Colonic mucosa (tissue), 4 donors: ENCODE measurements at regions not wholly inside any gene's neighbourhood (a gene's known extent, or its start where the extent isn't known, plus 50 kb on each side); places are given as distances from the start of the nearest gene placed in this dataset.

Experiments used
- DNase-seq: peaks from one replicate; pipeline ENCODE4 v3.0.0-alpha.2; 2020
- H3K27ac ChIP-seq: fragments of 200-600 bp; one replicate; pipeline ENCODE4 v1.8.0; 2021
- H3K27me3 ChIP-seq: fragments of 200-600 bp; one replicate; pipeline ENCODE4 v1.8.0; 2021
- H3K36me3 ChIP-seq: fragments of 200-600 bp; one replicate; pipeline ENCODE4 v1.8.0; 2021
- H3K4me1 ChIP-seq: fragments of 200-600 bp; one replicate; pipeline ENCODE4 v1.8.0; 2021; ENCODE audit warnings: mild to moderate bottlenecking
- H3K4me3 ChIP-seq: fragments of 200-600 bp; one replicate; pipeline ENCODE4 v1.8.0; 2021
- H3K9ac ChIP-seq, 2 donors: one replicate each; pipeline ENCODE4 v1.7.0; 2013; ENCODE audit warnings: control low read depth in 2 of 2, low read depth in 2 of 2, low read length in 2 of 2
- H3K9me3 ChIP-seq: fragments of 200-600 bp; one replicate; pipeline ENCODE4 v1.8.0; 2021
- CTCF ChIP-seq: fragments of 200-600 bp; IDR thresholded peaks from one replicate; pipeline ENCODE4 v1.8.0; 2022; ENCODE audit warnings: antibody characterized with exemption, mild to moderate bottlenecking
- intact Hi-C: fragments of 100-400 bp; cut with DNase I; formaldehyde crosslinking; loops from one replicate; pipeline ENCODE4 v1.14.1; 2022
- donor health status: healthy.
- donor health status: DM: no; HTN: no; CAD: no.
- donor health status: DM: no; HTN: no; CAD: no.

GRCh38 chr2:196453613-196454047, 185.9 kb upstream of the CCDC150 start:
- H3K4me1 ChIP-seq, result no peaks in the 10 kb centered on the region
- peak; percentile 28 for TF ChIP-seq CTCF
- H3K36me3 ChIP-seq, result no peaks in the 10 kb centered on the region
- no peaks in the 10 kb centered on the region for H3K9me3 ChIP-seq
- no peaks in the 10 kb centered on the region for H3K27me3 ChIP-seq
- no peak overlapping the region for H3K4me3 ChIP-seq
- intact Hi-C loops, result loop anchor here (5.0 kb wide), 1 partner anchor 156 kb away; no protein-coding TSS in a partner anchor
- no peak overlapping the region for H3K9ac ChIP-seq
- no peak overlapping the region for H3K27ac ChIP-seq
- peak; percentile 43 for DNase-seq

GRCh38 chr2:196454492-196454891, 185.0 kb upstream of the CCDC150 start:
- no peaks in the 10 kb centered on the region for H3K4me1 ChIP-seq
- H3K9me3 ChIP-seq, result no peaks in the 10 kb centered on the region
- H3K36me3 ChIP-seq, result no peaks in the 10 kb centered on the region
- no peak overlapping the region for H3K27ac ChIP-seq
- H3K27me3 ChIP-seq, result no peaks in the 10 kb centered on the region
- no peak overlapping the region for H3K4me3 ChIP-seq
- no peak for DNase-seq
- H3K9ac ChIP-seq, result no peak overlapping the region
- TF ChIP-seq CTCF, result no peak
- intact Hi-C loops, result loop anchor here (5.0 kb wide), 1 partner anchor 157 kb away; no protein-coding TSS in a partner anchor

- Histone ChIP-seq H3K9me3 (no peaks in the 10 kb centered on the region), H3K9ac (no peak overlapping the region), H3K4me3 (no peak overlapping the region), H3K36me3 (no peaks in the 10 kb centered on the region), H3K27ac (no peak overlapping the region), H3K4me1 (no peaks in the 10 kb centered on the region), H3K27me3 (no peaks in the 10 kb centered on the region)
- DNase-seq, result no peak
- intact Hi-C loops, result no loop called here
- TF ChIP-seq CTCF, result no peak
Observed at GRCh38 chr2:196459539-196459938, 180.0 kb upstream of the CCDC150 start.

GRCh38 chr2:196463706-196464105, 175.8 kb upstream of the CCDC150 start:
- intact Hi-C loops, result no loop called here
- H3K4me3 ChIP-seq, result no peak overlapping the region
- no peak overlapping the region for H3K27ac ChIP-seq
- no peak overlapping the region for H3K9ac ChIP-seq
- no peaks in the 10 kb centered on the region for H3K9me3 ChIP-seq
- no peaks in the 10 kb centered on the region for H3K4me1 ChIP-seq
- no peaks in the 10 kb centered on the region for H3K27me3 ChIP-seq
- DNase-seq, result no peak
- H3K36me3 ChIP-seq, result no peaks in the 10 kb centered on the region
- TF ChIP-seq CTCF, result no peak

GRCh38 chr2:196464311-196464710, 175.2 kb upstream of the CCDC150 start:
- H3K9ac ChIP-seq, result no peak overlapping the region
- H3K4me3 ChIP-seq, result no peak overlapping the region
- H3K9me3 ChIP-seq, result no peaks in the 10 kb centered on the region
- no peaks in the 10 kb centered on the region for H3K36me3 ChIP-seq
- DNase-seq, result no peak
- intact Hi-C loops, result no loop called here
- H3K4me1 ChIP-seq, result no peaks in the 10 kb centered on the region
- no peaks in the 10 kb centered on the region for H3K27me3 ChIP-seq
- no peak overlapping the region for H3K27ac ChIP-seq
- no peak for TF ChIP-seq CTCF
